IPS DF 4.7 (cell line): ENCODE measurements at regions not wholly inside any gene's neighbourhood (a gene's known extent, or its start where the extent isn't known, plus 50 kb on each side); places are given as distances from the start of the nearest gene placed in this dataset.

Experiments
- DNase-seq: peaks from one replicate; pipeline ENCODE4 v3.0.0-alpha.2; 2013; ENCODE audit warnings: low spot score; ENCODE audit errors: extremely low read depth

- DNase-seq = no peak
Measured at GRCh38 chr6:103979308-103979707, 880.4 kb downstream of the HACE1 start.

- DNase-seq = no peak
Measured at GRCh38 chr6:103937389-103937788, 922.3 kb downstream of the HACE1 start.

- no peak for DNase-seq
Measured at GRCh38 chr6:103925317-103925716, 934.4 kb downstream of the HACE1 start.

- no peak for DNase-seq
Measured at GRCh38 chr6:103910018-103910417, 949.7 kb downstream of the HACE1 start.

GRCh38 chr6:103908898-103909297 is 950.8 kb downstream of the HACE1 start:
- no peak for DNase-seq

GRCh38 chr6:103895136-103895535 is 964.6 kb downstream of the HACE1 start:
- no peak for DNase-seq

- no peak for DNase-seq
Measured at GRCh38 chr6:103893141-103893581, 966.6 kb downstream of the HACE1 start.

- DNase-seq = no peak
Measured at GRCh38 chr6:103886951-103887350, 972.8 kb downstream of the HACE1 start.

- DNase-seq = no peak
Measured at GRCh38 chr6:103885446-103885845, 974.3 kb downstream of the HACE1 start.

- DNase-seq = no peak
Measured at GRCh38 chr6:103879800-103880199, 979.9 kb downstream of the HACE1 start.

- no peak for DNase-seq
Measured at GRCh38 chr6:103875221-103875620, 984.5 kb downstream of the HACE1 start.

GRCh38 chr6:103874575-103874974 is 985.1 kb downstream of the HACE1 start:
- DNase-seq = no peak

- DNase-seq = peak; percentile 14
Measured at GRCh38 chr6:103872678-103873077, 987.0 kb downstream of the HACE1 start.

- DNase-seq = no peak
Measured at GRCh38 chr6:103872233-103872632, 987.5 kb downstream of the HACE1 start.

- DNase-seq = no peak
Measured at GRCh38 chr6:103870970-103871369, 988.7 kb downstream of the HACE1 start.

GRCh38 chr6:103862297-103862696 is 997.4 kb downstream of the HACE1 start:
- DNase-seq = no peak

- DNase-seq = no peak
Measured at GRCh38 chr6:103858003-103858402, 1001.7 kb downstream of the HACE1 start.

GRCh38 chr6:103855750-103856149 is 1004.0 kb downstream of the HACE1 start:
- DNase-seq = no peak

- DNase-seq = no peak
Measured at GRCh38 chr6:103854059-103854458, 1005.7 kb downstream of the HACE1 start.

GRCh38 chr6:103838457-103838856 is 1021.3 kb downstream of the HACE1 start:
- no peak for DNase-seq

GRCh38 chr6:103826209-103826608 is 1033.5 kb downstream of the HACE1 start:
- DNase-seq = no peak

- DNase-seq = no peak
Measured at GRCh38 chr6:103820148-103820547, 1039.6 kb downstream of the HACE1 start.

GRCh38 chr6:103819509-103819908 is 1040.2 kb downstream of the HACE1 start:
- no peak for DNase-seq

- no peak for DNase-seq
Measured at GRCh38 chr6:103812970-103813369, 1046.7 kb downstream of the HACE1 start.
